NCI-H2081 (cell line): ENCODE measurements at regions not wholly inside any gene's neighbourhood (a gene's known extent, or its start where the extent isn't known, plus 50 kb on each side); places are given as distances from the start of the nearest gene placed in this dataset.
"Not testable (repeated sequence)": the region's sequence is repeated elsewhere in the genome, so short reads cannot be mapped to it uniquely, and the experiment has no call there.

Experiments
- DNase-seq, 2 experiments: peaks; one replicate each; lab custom pipeline; 2025; lab: John Stamatoyannopoulos, UW

DNA sequence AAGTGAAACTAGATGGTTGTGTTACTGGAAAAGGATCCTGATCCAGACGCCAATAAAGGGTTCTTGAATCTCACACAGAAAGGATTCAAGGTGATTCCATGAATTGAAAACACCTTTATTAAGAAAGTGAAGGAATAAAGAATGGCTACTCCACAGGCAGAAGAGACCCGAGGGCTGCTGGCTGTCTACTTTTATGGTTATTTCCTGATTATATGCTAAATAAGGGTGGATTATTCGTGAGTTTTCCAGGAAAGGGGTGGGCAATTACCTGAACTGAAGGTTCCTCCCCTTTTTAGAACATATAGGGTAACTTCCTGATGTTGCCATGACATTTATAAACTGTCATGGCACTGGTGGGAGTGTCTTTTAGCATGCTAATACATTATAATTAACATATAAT, 50.9 kb upstream of the WARS2 start:
- no peak for DNase-seq

DNA sequence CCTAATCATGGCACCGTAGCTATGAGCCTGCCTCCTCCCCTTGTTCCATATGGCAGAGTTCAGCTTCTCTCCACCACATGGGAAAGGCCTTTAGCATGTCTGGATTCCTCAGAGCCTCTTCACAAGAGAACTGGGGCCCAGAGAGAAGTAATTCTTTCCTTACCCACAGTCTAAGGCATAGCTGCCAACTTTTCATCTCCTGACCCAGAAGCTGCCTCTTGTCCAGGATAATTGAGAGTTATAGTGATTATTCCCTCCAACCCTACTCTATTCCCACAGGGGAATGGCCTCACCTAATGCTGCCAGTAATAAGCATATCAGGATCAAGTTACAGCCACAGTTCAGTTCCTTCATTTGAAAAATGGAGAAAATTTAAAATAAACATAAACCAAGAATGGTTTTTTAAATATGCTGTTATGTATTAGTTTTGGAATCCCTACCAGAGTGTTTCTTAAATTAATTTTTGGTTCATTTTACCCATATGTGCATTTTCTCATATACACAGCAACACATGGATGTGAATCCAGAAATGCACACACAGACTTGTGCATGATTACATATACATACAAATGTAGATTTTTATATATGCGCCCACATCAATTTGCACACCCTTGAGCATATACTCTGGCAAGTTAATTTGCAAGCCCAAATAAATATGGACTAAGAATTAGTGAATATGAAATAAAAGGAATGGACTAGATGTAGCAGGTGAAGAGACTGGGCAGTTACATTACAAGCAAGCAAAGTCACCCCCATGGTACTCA, 63.9 kb upstream of the WARS2 start:
- DNase-seq: no peak

DNA sequence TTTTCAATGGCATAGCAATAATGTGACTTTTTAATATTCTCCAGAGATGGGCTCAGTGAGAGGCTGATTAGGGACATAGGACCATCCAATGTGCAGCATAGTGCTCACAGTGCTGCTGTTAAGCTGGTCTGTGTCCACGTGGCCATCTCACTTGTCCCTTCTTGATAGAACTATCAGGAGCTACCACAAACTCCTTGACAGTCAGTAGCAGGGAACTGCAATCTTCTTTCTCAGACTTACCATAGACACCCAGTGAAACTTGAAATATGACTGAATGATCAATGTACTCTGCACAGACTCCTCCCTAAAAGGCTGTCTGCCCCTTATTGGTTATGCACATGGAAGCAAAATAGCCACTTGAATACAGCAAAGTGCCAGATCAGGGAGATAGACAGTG, 64.5 kb upstream of the WARS2 start:
- DNase-seq: no peak

DNA sequence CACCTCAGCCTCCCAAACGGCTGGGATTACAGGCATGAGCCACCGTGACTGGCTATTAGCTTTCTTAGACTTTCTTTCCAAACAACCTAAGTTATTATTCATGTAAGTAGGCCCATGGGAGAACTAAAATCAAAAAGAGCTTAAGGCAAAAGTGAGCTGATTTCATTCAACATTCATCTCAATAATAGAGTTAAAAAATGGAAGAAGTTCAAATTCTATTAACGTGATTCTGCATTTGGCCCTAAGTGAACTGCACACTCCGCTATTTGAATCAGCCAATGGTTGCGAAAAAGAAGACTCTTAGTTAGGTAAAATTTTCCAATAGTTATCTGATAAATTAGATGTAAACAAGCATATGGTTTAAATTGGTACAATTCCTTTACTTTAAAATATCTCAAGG, 68.6 kb upstream of the WARS2 start:
- no peak for DNase-seq

DNA sequence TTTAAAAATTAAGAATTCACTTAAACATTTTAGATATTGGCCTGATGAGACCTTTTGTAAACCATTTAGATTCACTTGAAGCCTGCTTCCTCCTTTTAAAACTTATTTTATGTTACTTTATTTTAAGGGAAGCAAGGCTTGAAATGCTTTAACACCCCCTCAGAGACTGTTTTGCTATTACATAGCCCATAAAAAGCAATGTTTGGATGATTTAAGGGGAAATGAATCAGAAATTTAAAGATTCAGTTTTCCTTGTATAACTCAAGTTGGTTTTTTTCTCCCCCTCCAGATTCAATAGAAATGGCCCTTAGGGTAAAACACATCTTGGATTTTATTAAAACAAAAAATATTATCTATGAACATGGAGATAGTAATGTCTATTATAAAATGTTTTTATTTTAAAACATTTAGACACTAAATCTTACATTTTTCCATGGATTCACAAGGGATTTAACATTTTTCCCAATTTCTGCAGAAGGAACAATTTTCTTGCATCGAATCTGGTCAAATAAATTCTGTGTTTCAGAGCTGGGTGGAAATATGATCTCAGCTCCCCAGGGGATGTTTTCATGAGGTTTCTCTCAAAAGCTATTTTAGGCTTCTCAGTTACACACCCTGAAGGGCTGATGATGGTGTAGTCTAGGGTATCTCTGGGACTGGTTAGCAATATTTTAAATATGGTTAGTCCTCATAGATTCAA, 69.3 kb upstream of the WARS2 start:
- DNase-seq: peak in 1 of 2 experiments; percentile 1

DNA sequence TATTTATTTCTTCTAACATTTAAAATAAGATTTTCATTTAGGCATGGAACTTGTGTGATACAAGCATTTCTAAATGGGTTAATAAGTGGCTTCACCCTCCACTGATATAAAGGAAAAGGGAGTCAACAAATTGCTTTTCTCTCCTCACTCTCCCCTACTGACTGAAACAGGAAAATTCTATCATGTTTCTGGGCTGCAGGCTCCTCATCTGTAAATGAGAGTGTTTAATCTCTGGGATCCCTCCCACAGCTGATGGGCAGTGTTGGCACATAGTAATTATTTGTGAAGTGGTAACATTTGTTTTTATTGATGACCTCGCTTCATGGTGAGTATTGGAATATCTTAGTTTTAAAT, 69.8 kb upstream of the WARS2 start:
- no peak for DNase-seq

DNA sequence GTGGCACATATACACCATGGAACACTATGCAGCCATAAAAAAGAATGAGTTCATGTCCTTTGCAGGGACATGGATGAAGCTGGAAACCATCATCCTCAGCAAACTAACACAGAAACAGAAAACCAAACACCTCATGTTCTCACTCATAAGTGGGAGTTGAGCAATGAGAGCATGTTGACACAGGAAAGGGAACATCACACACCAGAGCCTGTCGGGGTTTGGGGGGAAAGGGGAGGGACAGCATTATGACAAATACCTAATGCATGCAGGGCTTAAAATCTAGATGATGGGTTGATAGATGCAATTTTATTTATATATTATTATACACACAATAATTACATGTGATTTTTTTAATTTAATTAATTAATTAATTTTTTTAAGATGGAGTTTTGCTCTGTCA, 72.8 kb upstream of the WARS2 start:
- not testable (repeated sequence) for DNase-seq

DNA sequence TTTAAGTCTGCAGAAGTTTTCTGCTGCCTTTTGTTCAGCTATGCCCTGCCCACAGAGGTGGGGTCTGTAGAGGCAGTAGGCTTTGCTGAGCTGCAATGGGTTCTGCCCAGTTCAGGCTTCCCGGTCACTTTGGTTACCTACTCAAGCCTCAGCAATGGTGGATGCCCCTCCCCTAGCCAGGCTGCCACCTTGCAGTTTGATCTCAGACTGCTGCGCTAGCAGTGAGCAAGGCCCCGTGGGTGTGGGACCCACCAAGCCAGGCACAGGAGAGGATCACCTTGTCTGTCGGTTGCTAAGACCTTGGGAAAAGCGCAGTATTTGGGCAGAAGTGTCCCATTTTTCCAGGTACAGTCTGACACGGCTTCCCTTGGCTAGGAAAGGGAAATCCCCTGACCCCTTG, 74.5 kb upstream of the WARS2 start:
- DNase-seq: not testable (repeated sequence)

DNA sequence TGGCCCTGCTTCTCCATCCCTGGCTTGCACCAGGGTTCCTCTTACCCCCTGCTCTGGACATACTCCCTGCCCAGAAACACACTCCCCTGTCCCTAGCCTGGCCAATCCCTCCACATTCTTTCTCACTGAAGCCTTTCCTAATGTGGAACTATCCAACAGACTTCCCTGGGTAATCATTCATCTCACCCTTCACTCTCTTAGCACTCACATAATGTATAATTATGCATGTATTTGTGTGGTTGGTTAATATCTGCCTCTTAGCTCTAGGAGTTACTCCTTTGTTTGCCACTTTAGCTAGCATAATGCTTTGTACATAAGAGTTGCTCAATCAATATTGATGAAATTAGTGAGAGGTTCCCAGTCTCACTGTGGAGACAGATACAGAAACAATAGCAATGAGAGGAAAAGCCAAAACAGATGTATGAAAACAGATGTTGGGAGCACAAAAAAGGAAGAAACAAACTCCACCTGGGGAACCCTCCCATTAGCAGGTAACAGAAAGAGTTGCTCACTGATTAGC, 76.9 kb upstream of the WARS2 start:
- DNase-seq: no peak

DNA sequence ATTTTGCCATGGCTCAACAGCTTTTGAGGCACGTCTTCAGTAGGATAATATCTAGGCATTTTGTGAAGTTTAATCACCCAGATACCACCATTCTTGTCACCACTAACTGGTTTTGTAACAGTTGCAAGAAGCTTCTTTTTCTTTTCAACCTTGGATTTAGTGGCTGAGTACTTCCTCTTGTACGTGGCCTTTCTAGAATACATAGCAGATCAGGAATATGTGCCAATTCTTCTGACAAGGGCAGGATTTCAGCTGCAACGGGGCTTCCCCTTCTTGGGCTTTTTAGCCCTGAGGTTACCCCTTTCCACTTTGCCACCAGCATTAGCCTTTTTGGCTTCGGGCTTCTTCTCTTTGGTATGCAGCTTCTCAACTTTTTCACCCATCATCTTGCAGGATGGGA, 79.3 kb upstream of the WARS2 start:
- DNase-seq: no peak

DNA sequence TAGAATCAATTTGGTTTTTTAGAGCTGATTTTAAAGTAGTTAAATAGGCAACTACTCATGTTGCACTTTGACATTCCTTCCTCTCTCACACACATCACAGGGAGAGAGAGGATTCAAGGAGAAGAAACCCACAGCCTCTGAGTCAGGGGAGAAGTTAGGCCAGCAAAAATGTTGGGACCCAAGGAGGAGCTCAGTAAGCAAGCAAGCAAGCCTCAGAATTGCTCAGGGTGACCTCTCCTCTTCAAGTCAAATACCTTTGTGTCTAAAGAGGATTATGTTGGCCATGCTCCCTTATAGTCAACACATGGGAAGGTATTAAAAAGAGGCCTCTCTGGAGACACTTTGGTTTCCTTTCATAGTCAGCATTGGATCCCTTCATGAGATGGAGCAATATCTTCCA, 80.5 kb upstream of the WARS2 start:
- DNase-seq: no peak

DNA sequence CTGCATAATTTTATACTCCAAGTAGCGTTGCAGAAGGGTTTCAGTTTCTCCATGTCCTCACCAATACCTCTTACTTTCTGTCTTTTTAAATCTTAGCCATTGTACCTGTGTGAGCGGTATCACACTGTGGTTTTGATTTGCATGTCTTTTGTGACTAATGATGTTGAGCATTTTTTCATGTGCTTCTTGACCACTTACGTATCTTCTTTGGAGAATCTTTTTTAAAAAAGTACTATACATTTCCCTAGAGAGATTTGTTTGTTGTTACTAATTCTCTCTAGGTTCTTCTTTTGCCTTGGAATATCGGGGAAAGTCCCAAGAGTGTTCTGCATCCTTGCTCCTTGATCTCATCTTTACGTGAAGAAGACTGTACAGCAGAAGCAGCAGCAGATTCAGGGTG, 81.8 kb upstream of the WARS2 start:
- no peak for DNase-seq

DNA sequence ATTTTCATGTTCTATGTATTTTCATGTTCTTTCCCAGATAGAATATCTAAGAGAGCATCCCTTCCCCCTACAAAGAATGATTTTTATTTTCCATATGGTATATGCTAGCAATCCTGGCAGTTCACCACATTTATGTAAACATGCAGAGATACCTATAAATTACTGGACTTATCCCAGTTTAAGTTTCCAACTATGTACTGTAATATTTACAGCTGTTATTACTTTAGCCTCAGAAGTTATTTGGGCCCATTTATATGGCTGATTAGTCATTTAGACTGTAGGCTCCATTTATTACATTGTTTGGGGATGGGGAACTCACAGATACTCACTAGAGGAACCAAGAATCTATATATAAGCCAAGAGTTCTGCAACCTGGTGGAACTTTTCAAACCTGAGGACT, 84.8 kb upstream of the WARS2 start:
- DNase-seq: no peak

DNA sequence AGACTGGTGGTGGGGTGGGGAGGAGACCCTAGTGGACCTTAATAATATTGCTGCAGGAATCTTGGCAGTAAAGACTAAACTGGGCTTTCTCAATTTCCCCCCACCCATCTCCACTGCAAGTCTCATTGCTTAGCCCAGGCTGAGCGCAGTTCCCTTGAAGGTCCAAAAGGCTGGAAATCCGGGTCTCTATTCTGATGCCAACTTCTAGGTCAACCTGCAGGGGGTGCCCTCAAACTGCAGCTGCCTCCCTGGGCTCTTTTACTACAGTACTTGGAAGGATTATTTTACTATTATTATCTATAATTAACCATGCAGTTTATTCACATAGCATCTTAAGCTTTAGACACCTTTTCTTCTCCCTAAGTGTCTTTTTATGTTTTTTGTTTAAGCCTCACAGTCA, 85.4 kb upstream of the WARS2 start:
- no peak for DNase-seq

DNA sequence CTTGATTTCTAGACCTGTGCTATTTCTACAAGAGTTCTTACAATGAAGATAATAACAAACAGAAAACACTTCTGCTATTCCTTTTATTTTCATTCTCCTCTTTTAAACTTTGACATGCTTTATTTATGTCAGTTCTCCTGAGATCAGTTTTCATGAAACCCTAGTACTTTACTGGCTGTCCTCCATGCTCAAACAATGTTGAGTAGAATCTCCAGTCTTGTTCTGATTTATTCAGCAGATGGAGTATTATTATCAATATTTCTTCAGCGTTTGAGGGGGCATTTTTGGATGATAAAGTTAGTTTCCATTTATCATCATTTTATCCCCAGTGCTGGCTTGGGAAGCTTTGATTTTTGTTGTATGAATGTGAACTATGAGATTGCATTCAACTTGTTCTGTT, 85.9 kb upstream of the WARS2 start:
- DNase-seq: no peak

DNA sequence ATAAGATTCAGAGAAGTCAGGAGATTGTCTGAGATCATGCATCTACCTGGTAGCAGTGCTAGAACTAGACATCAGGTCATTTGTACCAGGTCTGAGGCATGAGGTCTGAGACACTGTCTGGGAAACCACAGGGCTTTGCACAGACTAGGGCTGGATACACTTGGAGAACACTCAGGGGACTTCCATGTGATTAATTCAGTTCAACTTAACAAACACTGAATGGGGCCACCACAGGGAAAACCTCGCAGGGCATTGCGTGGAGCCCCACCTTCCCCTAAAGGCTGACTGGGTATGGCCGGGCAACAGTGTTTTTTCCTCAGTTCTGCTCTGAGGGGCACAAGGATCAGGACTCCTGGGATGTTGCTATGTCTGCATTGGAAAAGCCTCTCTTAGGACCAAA, 86.5 kb upstream of the WARS2 start:
- no peak for DNase-seq

DNA sequence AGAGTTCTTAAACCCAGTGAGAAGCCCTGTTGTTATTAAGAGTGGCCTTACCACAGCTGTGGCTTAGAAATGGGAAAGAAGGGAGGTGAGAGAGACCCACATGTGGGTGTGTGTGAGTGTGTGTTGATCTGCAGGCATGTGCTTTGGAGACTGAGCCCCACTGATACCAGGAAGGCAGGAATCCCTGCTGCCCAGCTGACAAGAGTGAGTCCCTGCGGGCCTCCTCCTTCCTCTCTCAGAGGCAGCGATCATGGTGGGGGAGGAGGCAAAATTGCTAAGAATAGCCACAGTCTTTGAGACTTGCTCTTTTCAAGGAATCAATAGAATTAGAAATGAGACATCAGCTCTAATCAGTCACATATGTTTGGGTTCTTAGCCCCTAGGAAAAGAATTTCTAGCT, 87.0 kb upstream of the WARS2 start:
- DNase-seq: no peak

DNA sequence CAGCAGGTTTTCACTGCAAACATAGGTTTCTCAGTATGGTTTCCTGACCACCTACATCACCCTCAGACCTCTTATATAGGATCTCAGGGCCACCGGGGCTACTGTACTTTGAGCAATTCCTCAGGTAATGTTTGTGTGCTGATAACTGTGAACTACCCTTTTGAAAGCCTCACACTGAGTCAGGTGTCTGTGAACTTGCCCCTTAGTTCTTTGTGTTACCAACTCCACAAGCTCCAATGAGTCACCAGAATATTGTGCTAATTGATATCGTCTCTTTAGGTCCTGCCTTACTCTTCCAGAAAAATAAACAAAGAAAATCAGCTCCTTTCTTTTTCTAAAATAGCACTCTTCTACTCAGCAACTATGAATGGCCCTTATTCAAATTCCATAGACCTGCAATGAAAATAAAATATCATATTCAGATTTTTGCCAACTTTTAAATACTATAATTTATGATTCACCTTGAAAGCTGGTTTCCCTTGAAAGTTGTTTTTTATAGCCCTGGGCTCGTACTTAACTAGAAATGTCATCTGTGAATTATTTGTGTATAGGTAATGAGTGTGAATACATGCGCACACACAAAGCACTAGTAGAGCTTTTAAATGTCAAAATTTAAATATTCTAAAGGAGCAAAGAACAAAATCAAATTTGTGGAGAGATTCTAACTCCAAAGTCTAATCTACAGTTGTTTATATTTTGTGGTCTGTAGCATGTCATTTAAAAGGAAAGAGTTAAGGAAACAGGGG, 88.1 kb upstream of the WARS2 start:
- no peak for DNase-seq

DNA sequence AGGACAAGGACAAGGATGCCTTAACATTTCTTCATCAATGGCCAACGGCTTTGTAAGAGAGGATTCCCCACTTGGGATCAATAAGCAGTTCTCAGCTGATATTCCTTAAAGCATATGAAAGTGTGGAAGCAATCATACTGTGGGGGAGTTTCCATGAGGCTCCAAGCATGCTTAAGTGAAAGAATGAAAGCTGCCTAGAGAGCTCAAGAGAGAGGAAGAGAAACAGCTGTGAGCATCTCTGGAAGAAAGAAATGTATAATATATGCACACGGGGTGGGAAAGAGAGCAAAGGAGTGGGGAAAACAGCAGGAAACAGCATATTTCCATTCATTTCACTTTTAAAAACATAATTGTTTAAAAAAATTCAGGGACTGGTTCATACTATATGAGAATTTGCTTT, 94.7 kb upstream of the WARS2 start:
- no peak for DNase-seq

DNA sequence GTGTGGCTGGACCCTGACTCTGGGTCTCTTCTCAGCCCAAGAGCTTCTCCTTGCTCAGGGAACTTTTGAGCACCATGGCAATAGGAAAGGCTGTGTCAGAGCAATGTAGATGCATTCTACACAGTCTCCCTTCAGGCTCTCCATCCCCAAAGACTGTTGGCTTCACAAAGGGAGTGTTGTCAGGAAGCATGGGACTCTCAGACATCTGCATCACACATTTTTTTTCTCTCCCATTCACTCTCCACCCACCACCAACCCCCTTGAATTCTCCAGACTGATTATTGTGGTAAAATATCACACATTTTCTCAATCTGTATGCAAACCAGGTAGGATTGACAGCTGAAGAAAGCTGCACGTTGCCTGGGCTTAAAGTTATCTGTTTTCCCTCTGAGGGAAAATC, 105.4 kb upstream of the WARS2 start:
- no peak for DNase-seq

DNA sequence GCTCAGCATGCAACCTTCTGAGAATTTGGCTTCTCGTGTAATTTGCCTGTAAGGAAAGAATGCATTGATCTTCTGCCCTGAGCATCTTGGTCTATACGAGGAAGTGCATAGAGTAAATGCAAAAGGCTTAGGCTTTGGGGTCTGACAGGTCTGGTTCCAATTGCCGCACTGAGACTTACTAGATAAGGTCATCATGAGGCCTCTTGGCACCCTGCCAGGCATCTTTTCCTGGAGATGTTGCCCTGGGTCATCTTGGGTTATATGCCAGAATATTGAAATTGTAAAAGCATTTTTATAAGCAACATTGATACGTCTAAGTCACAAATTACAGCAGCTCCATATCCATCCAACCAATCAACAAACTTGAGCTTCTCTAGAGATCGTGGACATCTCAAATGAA, 108.8 kb upstream of the WARS2 start:
- no peak for DNase-seq

DNA sequence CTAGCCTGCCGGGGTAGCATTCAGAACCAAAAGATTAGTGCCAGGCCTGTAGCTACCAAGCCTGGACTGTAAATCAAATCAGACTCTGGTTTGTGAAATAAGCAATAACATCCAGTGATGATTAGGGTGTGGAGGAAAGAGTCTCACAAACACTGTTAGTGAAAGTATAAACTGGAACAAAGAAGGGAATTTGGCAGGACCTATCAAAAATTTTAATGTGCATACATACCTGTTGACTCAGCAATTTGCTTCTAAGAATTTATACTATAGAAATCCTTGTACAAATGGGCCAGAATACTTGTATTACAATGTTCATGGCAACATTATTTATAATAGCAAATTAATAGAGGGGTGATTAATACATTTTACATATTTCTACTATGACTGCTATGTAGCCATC, 109.8 kb upstream of the WARS2 start:
- DNase-seq: no peak

DNA sequence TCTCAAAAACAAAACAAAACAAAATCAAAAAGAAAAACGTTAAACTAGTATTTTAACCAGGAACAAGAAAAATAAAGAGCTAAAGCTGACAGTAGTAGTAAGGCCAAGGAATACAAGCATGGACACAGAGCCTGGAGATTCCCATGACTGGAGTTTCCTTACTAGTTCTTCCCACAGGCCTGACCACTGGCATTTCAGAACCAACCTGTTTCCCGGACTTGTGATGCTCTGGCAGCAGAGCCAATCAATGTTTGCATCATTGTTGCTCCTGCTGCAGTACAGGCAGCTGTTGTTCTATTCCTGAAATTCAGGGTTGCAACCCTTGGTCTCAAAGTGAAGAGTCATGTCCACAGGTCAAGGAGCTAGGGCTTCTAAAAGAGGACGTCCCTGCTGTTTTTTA, 111.3 kb upstream of the WARS2 start:
- DNase-seq: no peak
